ENCODE measurements at regions not wholly inside any gene's neighbourhood (a gene's known extent, or its start where the extent isn't known, plus 50 kb on each side); places are given as distances from the start of the nearest gene placed in this dataset.

DNA sequence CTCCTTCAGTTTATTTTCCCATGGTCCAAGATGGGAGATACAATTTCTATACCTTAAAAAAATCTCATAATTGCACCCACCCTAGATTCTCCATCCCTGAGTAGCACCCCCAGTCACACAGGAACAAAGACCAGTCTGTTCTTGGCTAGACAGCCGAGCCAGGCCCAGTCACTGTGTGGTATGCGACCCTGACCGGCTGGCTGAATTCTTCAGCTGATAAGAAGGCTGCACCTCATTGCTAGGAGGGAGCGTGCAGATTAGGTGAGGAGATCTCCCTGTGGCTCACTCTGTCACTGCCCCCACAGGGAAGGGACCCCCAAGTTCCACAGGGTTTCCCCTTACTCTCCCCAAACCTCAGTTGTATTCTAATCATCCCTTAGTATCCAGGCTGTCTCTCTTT, 138.7 kb downstream of the SALL1 start:
- TF ChIP-seq, protein P1, sequence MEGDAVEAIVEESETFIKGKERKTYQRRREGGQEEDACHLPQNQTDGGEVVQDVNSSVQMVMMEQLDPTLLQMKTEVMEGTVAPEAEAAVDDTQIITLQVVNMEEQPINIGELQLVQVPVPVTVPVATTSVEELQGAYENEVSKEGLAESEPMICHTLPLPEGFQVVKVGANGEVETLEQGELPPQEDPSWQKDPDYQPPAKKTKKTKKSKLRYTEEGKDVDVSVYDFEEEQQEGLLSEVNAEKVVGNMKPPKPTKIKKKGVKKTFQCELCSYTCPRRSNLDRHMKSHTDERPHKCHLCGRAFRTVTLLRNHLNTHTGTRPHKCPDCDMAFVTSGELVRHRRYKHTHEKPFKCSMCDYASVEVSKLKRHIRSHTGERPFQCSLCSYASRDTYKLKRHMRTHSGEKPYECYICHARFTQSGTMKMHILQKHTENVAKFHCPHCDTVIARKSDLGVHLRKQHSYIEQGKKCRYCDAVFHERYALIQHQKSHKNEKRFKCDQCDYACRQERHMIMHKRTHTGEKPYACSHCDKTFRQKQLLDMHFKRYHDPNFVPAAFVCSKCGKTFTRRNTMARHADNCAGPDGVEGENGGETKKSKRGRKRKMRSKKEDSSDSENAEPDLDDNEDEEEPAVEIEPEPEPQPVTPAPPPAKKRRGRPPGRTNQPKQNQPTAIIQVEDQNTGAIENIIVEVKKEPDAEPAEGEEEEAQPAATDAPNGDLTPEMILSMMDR (IDR thresholded peaks at IDR 0.05; ENCODE audit: control extremely low read depth in 1 of 3, insufficient read depth in 1 of 3, low read depth in 1 of 3, low read length in 3 of 3): no peak
- TF ChIP-seq SP4 (IDR thresholded peaks at IDR 0.05; ENCODE audit: low read length): no peak
- TF ChIP-seq CEBPB (IDR thresholded peaks at IDR 0.05; ENCODE audit: low read depth, low read length): no peak
- no peak for TF ChIP-seq POLR2AphosphoS5 (IDR thresholded peaks at IDR 0.05; ENCODE audit: low read depth, low read length)
- TF ChIP-seq POLR2A (IDR thresholded peaks at IDR 0.05; ENCODE audit: control extremely low read depth in 1 of 2, low read depth in 2 of 2, low read length in 2 of 2): no peak
- TF ChIP-seq SP1 (IDR thresholded peaks at IDR 0.05; ENCODE audit: low read depth, low read length): no peak
- no peak for TF ChIP-seq TAF1 (IDR thresholded peaks at IDR 0.05; ENCODE audit: low read depth, low read length)
- TF ChIP-seq ZNF274 (IDR thresholded peaks at IDR 0.05; ENCODE audit: borderline replicate concordance, extremely low read depth, low read length): no peak
- no peak for TF ChIP-seq EZH2 (IDR thresholded peaks at IDR 0.05; ENCODE audit: low read depth, low read length, severe bottlenecking)
- TF ChIP-seq, protein P2, sequence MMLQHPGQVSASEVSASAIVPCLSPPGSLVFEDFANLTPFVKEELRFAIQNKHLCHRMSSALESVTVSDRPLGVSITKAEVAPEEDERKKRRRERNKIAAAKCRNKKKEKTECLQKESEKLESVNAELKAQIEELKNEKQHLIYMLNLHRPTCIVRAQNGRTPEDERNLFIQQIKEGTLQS (IDR thresholded peaks at IDR 0.05; ENCODE audit: insufficient read depth, low read depth, low read length): no peak
- TF ChIP-seq SAP30 (IDR thresholded peaks at IDR 0.05; ENCODE audit: insufficient read depth, insufficient replicate concordance, low read length): no peak
- no peak for TF ChIP-seq YY1 (IDR thresholded peaks at IDR 0.05; ENCODE audit: low read depth, low read length)
- no peak for TF ChIP-seq JUND (IDR thresholded peaks at IDR 0.05; ENCODE audit: low read length)
